Spleen (tissue), 7 donors: ENCODE measurements at regions not wholly inside any gene's neighbourhood (a gene's known extent, or its start where the extent isn't known, plus 50 kb on each side); places are given as distances from the start of the nearest gene placed in this dataset.

Experiments used
- POLR2A ChIP-seq, 3 donors: fragments of 450-650 bp; IDR thresholded peaks; one replicate each; pipeline ENCODE4 v1.5.1; 2017; ENCODE audit warnings: antibody characterized with exemption in 3 of 3, mild to moderate bottlenecking in 1 of 3
- POLR2AphosphoS5 ChIP-seq, 3 donors: sonication (generic); formaldehyde crosslinking; IDR thresholded peaks; one replicate each; pipeline ENCODE4 v1.5.1; 2017; ENCODE audit warnings: antibody characterized with exemption in 3 of 3
- TF ChIP-seq, protein P1 (sequence below), 11 experiments: fragments of 200-600 bp in 7 of 11; fragments of 450-650 bp in 4 of 11; sonication (generic) in 4 of 11; IDR thresholded peaks in 8 of 11; conservative IDR thresholded peaks in 3 of 11; 1 replicate in 7 of 11; 2 replicates in 4 of 11; pipeline versions ENCODE4 v1.4.0 to v1.8.0; 2016 to 2021; ENCODE audit warnings: antibody characterized with exemption in 11 of 11, inconsistent platforms in 4 of 11, mild to moderate bottlenecking in 1 of 11
- donor health status: DM: no; HTN: no; CAD: no; lungs with moderate emphysema.
- donor health status: DM: no; HTN: no; CAD: no.
- donor health status: DM: no; HTN: no; CAD: no.

DNA sequence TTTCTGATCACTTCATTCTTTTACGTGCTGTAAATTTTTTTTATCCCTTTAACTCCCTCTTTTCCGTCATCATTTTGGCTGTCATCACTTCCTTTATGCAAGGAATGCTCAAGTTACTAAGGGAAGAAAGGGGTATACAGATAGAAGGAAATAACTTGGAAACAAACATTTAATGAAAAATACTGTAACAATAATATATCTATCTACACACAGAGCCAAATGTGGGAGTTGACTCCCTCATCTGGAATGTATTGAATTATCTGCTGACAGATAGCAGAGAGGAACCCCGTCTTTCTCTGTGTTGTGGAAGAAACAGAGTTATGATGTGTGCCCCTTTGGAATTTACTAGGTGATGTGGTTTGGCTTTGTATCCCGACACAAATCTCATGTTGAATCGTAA lies 182.5 kb upstream of the NXPH2 start:
- TF ChIP-seq, protein P1, sequence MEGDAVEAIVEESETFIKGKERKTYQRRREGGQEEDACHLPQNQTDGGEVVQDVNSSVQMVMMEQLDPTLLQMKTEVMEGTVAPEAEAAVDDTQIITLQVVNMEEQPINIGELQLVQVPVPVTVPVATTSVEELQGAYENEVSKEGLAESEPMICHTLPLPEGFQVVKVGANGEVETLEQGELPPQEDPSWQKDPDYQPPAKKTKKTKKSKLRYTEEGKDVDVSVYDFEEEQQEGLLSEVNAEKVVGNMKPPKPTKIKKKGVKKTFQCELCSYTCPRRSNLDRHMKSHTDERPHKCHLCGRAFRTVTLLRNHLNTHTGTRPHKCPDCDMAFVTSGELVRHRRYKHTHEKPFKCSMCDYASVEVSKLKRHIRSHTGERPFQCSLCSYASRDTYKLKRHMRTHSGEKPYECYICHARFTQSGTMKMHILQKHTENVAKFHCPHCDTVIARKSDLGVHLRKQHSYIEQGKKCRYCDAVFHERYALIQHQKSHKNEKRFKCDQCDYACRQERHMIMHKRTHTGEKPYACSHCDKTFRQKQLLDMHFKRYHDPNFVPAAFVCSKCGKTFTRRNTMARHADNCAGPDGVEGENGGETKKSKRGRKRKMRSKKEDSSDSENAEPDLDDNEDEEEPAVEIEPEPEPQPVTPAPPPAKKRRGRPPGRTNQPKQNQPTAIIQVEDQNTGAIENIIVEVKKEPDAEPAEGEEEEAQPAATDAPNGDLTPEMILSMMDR (IDR thresholded peaks at IDR 0.05 in 8 of 11, conservative IDR thresholded peaks at IDR 0.05 in 3 of 11) = no peak
- TF ChIP-seq POLR2A (IDR thresholded peaks at IDR 0.05) (no peak), POLR2AphosphoS5 (IDR thresholded peaks at IDR 0.05) (no peak)
